ENCODE measurements at regions not wholly inside any gene's neighbourhood (a gene's known extent, or its start where the extent isn't known, plus 50 kb on each side); places are given as distances from the start of the nearest gene placed in this dataset.
"Not testable (repeated sequence)": the region's sequence is repeated elsewhere in the genome, so short reads cannot be mapped to it uniquely, and the experiment has no call there.

DNA sequence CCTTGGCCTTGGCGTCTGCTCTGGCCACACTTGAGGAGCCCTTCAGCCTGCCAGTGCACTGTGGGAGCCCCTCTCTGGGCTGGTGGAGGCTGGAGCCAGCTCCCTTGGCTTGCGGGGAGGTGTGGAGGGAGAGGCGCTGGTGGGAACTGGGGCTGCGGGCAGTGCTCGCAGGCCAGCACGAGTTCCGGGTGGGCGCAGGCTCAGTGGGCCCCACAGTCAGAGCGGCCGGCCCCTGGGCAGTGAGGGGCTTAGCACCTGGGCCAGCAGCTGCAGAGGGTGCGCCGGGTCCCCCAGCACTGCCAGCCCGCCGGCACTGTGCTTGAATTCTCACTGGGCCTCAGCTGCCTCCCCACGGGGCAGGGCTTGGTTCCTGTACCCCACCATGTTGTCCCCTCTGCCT, 68.7 kb upstream of the KCNAB1 start:
- H3K27ac ChIP-seq = no peak overlapping the region
- no peaks in the 10 kb centered on the region for H3K27me3 ChIP-seq
- 93 to 98% (median 96%) methylated on average over 13 to 15 of the region's 15 CpGs for WGBS, 4 donors
- H3K4me1 ChIP-seq = no peaks in the 10 kb centered on the region
- ATAC-seq (no peak), DNase-seq (no peak)
- H3K36me3 ChIP-seq = no peaks in the 10 kb centered on the region
- no peak for TF ChIP-seq POLR2A (IDR thresholded peaks at IDR 0.05)
- TF ChIP-seq, protein P1, sequence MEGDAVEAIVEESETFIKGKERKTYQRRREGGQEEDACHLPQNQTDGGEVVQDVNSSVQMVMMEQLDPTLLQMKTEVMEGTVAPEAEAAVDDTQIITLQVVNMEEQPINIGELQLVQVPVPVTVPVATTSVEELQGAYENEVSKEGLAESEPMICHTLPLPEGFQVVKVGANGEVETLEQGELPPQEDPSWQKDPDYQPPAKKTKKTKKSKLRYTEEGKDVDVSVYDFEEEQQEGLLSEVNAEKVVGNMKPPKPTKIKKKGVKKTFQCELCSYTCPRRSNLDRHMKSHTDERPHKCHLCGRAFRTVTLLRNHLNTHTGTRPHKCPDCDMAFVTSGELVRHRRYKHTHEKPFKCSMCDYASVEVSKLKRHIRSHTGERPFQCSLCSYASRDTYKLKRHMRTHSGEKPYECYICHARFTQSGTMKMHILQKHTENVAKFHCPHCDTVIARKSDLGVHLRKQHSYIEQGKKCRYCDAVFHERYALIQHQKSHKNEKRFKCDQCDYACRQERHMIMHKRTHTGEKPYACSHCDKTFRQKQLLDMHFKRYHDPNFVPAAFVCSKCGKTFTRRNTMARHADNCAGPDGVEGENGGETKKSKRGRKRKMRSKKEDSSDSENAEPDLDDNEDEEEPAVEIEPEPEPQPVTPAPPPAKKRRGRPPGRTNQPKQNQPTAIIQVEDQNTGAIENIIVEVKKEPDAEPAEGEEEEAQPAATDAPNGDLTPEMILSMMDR (IDR thresholded peaks at IDR 0.05) = no peak
- H3K9me3 ChIP-seq = no peaks in the 10 kb centered on the region
- H3K4me3 ChIP-seq = no peak overlapping the region
- intact Hi-C loops (cut with DNase I) = no loop called here

DNA sequence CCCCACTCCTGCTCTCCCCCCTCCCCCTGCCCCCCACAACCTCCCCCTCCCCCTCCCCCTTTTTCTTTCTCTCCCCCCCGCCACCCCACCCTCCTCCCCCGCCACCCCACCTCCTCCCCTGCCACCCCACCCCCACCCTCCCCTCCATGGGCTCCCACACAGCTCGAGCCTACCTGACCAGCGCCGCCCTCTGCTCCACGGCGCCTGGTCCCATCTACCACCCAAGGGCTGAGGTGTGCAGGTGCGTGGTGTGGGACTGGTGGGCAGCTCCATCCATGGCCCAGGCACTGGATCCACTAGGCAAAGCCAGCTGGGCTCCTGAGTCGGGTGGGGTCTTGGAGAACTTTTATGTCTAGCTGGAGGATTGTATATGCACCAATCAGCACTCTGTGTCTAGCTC, 68.3 kb upstream of the KCNAB1 start:
- no peaks in the 10 kb centered on the region for H3K27me3 ChIP-seq
- TF ChIP-seq, protein P1 (IDR thresholded peaks at IDR 0.05) = no peak
- no peak for TF ChIP-seq POLR2A (IDR thresholded peaks at IDR 0.05)
- H3K4me3 ChIP-seq = no peak overlapping the region
- no peaks in the 10 kb centered on the region for H3K9me3 ChIP-seq
- intact Hi-C loops (cut with DNase I) = no loop called here
- H3K27ac ChIP-seq = no peak overlapping the region
- no peaks in the 10 kb centered on the region for H3K4me1 ChIP-seq
- ATAC-seq (no peak), DNase-seq (no peak)
- H3K36me3 ChIP-seq = no peaks in the 10 kb centered on the region
- WGBS, 4 donors = 78 to 100% (median 91%) methylated on average over 1 to 7 of the region's 9 CpGs

DNA sequence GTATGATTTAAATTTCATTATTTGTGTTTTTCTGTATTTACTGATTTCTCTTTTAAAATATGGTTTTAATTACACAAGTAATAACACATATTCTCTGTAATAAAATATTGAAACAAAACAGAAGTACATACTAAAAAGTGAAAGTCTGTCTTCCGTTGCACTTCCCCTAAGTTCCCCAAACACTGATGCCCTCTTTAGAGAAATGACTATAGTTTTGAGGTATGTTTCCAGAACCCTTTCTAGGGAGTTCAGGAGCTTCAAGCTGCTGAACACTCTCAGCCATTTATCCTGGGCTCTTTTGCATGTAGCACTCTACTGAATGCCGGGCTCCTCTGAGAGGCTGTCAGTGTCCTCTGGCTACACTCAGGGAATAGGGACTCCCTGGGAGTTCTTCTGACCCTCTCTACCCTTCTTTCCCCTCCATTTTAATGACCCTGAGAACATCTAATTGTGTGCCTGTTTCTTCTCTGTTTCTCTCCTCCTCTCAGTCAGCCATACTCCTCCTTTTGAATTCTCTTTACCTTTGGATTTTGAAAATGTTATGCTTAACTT, 60.4 kb upstream of the KCNAB1 start:
- no peaks in the 10 kb centered on the region for H3K4me1 ChIP-seq
- no peak overlapping the region for H3K27ac ChIP-seq
- DNase-seq = no peak
- H3K36me3 ChIP-seq = no peaks in the 10 kb centered on the region
- intact Hi-C loops (cut with DNase I) = no loop called here
- ATAC-seq = no peak
- WGBS, 4 donors = 43 to 58% (median 54%) methylated on average over 2 of the region's 2 CpGs
- no peak for TF ChIP-seq POLR2A (IDR thresholded peaks at IDR 0.05)
- TF ChIP-seq, protein P1 (IDR thresholded peaks at IDR 0.05) = no peak
- H3K9me3 ChIP-seq = no peaks in the 10 kb centered on the region
- H3K4me3 ChIP-seq = no peak overlapping the region
- no peaks in the 10 kb centered on the region for H3K27me3 ChIP-seq

DNA sequence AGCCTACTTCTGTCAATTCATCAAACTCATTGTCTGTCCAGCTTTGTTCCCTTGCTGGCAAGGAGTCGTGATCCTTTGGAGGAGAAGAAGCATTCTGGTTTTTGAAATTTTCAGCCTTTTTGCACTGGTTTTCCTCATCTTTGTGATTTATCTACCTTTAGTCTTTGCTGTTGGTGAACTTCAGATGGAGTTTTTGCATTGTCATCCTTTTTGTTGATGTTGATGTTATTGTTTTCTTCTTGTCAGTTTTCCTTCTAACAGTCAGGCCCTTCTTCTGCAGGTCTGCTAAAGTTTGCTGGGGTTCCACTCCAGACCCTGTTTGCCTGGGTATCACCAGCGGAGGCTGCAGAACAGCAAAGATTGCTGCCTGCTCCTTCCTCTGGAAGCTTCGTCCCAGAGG, 52.2 kb upstream of the KCNAB1 start:
- not testable (repeated sequence) for H3K27ac ChIP-seq

DNA sequence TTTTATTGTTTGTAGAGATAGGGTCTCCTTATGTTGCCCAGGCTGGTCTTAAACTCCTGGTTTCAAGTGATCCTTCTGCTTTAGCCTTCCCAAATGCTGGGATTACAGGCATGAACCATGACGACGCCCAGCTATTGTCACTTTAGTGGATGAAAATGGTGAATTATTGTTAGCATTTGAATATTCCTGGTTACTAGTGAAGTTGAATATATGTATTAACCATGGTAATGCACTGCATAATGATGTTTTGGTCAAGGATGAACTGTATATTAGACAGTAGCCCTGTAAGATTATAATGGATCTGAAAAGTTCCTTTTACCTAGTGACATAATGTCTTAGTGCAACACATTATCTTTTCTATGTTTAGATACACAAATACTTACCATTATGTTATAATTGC, 50.4 kb upstream of the KCNAB1 start:
- WGBS, 4 donors = 91 to 97% (median 94%) methylated on average over 2 of the region's 2 CpGs
- TF ChIP-seq, protein P1 (IDR thresholded peaks at IDR 0.05) = no peak
- TF ChIP-seq POLR2A (IDR thresholded peaks at IDR 0.05) = no peak
- no peak overlapping the region for H3K4me3 ChIP-seq
- no peak overlapping the region for H3K27ac ChIP-seq
- no peaks in the 10 kb centered on the region for H3K27me3 ChIP-seq
- no peak for DNase-seq
- intact Hi-C loops (cut with DNase I) = no loop called here
- no peaks in the 10 kb centered on the region for H3K4me1 ChIP-seq
- H3K36me3 ChIP-seq = no peaks in the 10 kb centered on the region
- no peaks in the 10 kb centered on the region for H3K9me3 ChIP-seq
- no peak for ATAC-seq

More for the DNA sequence above, 52.2 kb upstream of the KCNAB1 start:
- H3K9me3 ChIP-seq; H3K36me3 ChIP-seq; H3K4me1 ChIP-seq; H3K4me3 ChIP-seq; DNase-seq; H3K27me3 ChIP-seq; ATAC-seq; intact Hi-C loops (cut with DNase I): not testable (repeated sequence)
- WGBS, 4 donors = 84 to 91% (median 87%) methylated on average over 3 of the region's 3 CpGs

Measured in heart left ventricle (tissue), 16 donors.